A673 (cell line): ENCODE measurements at regions not wholly inside any gene's neighbourhood (a gene's known extent, or its start where the extent isn't known, plus 50 kb on each side); places are given as distances from the start of the nearest gene placed in this dataset.

Experiments used
- BruUV-seq: library from RNA; stranded (reverse); fragments of 400-500 nt; replicated peaks from 2 replicates; lab custom pipeline; 2021; lab: Mats Ljungman, UMichigan
- CTCF ChIA-PET: fragments of 300-600 bp; sonication (Branson Sonifier 250); formaldehyde crosslinking; loops from one replicate; lab custom pipeline; 2022; ENCODE audit warnings: antibody characterized with exemption; lab: Charles Lee
- POLR2A ChIA-PET: fragments of 300-600 bp; sonication (Branson Sonifier 250); formaldehyde crosslinking; loops from one replicate; lab custom pipeline; 2022; ENCODE audit warnings: antibody characterized with exemption; ENCODE audit not compliant: low non-redundant PET; lab: Charles Lee
- DNase-seq: peaks from one replicate; pipeline ENCODE4 v3.0.0-alpha.2; 2015; ENCODE audit warnings: low spot score
- H3K27ac ChIP-seq: fragments of 200-600 bp; sonication (generic); 2 replicates; pipeline ENCODE4 v1.5.1; 2016; ENCODE audit warnings: mixed run types, low read depth, mild to moderate bottlenecking, mixed read lengths, antibody characterized with exemption, low read length; ENCODE audit not compliant: poor library complexity, severe bottlenecking
- H3K27me3 ChIP-seq: fragments of 200-600 bp; sonication (generic); replicated peaks from 2 replicates; pipeline ENCODE4 v1.6.1; 2017; ENCODE audit warnings: mixed run types, low read depth, mild to moderate bottlenecking, mixed read lengths, antibody characterized with exemption, low read length; ENCODE audit not compliant: insufficient read depth, poor library complexity
- H3K36me3 ChIP-seq: fragments of 200-600 bp; sonication (generic); 2 replicates; pipeline ENCODE4 v1.6.1; 2016; ENCODE audit warnings: mixed run types, mild to moderate bottlenecking, mixed read lengths, antibody characterized with exemption, low read length; ENCODE audit not compliant: insufficient read depth, poor library complexity, severe bottlenecking
- H3K4me1 ChIP-seq: fragments of 200-600 bp; sonication (generic); 2 replicates; pipeline ENCODE4 v1.6.1; 2017; ENCODE audit warnings: mixed run types, mild to moderate bottlenecking, mixed read lengths, antibody characterized with exemption, low read length; ENCODE audit not compliant: insufficient read depth, poor library complexity, severe bottlenecking
- H3K4me3 ChIP-seq: fragments of 200-600 bp; sonication (generic); 2 replicates; pipeline ENCODE4 v1.5.1; 2016; ENCODE audit warnings: low read depth, mixed run types, mild to moderate bottlenecking, mixed read lengths, low read length; ENCODE audit not compliant: poor library complexity, severe bottlenecking
- H3K9me3 ChIP-seq: fragments of 200-600 bp; sonication (generic); 2 replicates; pipeline ENCODE4 v1.6.1; 2016; ENCODE audit warnings: mixed run types, low read depth, mild to moderate bottlenecking, mixed read lengths, antibody characterized with exemption, low read length; ENCODE audit not compliant: poor library complexity, severe bottlenecking
- EZH2 ChIP-seq: fragments of 200-600 bp; sonication (generic); IDR thresholded peaks from 2 replicates; pipeline ENCODE4 v1.6.1; 2017; ENCODE audit warnings: borderline replicate concordance, low read depth, mild to moderate bottlenecking, mixed read lengths, antibody characterized with exemption, low read length; ENCODE audit not compliant: poor library complexity, severe bottlenecking
- intact Hi-C: fragments of 100-400 bp; cut with micrococcal nuclease; formaldehyde crosslinking; loops from one replicate; pipeline ENCODE4 v1.10.0; 2022; ENCODE audit not compliant: unreplicated experiment
- TF ChIP-seq, protein P1 (sequence below): fragments of 300-800, 200-600 bp; sonication (generic); conservative IDR thresholded peaks from 2 replicates; pipeline ENCODE4 v1.5.1; 2017; ENCODE audit warnings: low read depth, mild to moderate bottlenecking, antibody characterized with exemption, low read length, moderate library complexity, mixed read lengths

DNA sequence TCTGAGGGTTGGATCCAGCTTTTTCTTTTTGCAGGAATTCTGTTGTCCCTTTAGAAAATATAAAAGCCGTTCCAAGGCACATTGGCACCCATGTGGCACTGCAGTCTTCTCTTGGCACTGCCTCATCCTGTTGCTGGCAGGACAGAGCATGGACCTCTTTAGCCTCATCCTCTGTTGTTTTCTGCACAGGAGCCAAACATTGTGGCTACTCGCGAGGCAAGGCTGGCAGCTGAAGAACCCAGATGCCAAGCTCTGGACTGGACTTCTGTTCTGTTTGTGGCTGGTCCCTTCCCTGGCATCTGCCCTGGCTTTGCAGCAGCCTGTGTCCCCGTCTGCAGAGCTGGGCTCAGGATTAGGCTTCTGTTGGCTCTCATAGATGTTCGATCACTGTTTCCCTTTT is 224.7 kb upstream of the TBC1D5 start:
- no peak for DNase-seq
- Histone ChIP-seq H3K27me3 (peaks cover 11% of the 10 kb centered on the region), H3K9me3 (no peaks in the 10 kb centered on the region), H3K27ac (no peak overlapping the region), H3K4me1 (no peaks in the 10 kb centered on the region), H3K36me3 (no peaks in the 10 kb centered on the region), H3K4me3 (no peak overlapping the region)
- ChIA-PET POLR2A (no interaction called here), CTCF (no interaction called here)
- TF ChIP-seq, protein P1, sequence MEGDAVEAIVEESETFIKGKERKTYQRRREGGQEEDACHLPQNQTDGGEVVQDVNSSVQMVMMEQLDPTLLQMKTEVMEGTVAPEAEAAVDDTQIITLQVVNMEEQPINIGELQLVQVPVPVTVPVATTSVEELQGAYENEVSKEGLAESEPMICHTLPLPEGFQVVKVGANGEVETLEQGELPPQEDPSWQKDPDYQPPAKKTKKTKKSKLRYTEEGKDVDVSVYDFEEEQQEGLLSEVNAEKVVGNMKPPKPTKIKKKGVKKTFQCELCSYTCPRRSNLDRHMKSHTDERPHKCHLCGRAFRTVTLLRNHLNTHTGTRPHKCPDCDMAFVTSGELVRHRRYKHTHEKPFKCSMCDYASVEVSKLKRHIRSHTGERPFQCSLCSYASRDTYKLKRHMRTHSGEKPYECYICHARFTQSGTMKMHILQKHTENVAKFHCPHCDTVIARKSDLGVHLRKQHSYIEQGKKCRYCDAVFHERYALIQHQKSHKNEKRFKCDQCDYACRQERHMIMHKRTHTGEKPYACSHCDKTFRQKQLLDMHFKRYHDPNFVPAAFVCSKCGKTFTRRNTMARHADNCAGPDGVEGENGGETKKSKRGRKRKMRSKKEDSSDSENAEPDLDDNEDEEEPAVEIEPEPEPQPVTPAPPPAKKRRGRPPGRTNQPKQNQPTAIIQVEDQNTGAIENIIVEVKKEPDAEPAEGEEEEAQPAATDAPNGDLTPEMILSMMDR: no peak
- no peak for TF ChIP-seq EZH2
- no TSS peak for BruUV-seq
- intact Hi-C loops: no loop called here

- peaks cover 11% of the 10 kb centered on the region for H3K27me3 ChIP-seq
- no peak overlapping the region for H3K4me3 ChIP-seq
- no peak for TF ChIP-seq EZH2
- TF ChIP-seq, protein P1: no peak
- ChIA-PET POLR2A (no interaction called here), CTCF (no interaction called here)
- intact Hi-C loops: no loop called here
- no peak overlapping the region for H3K27ac ChIP-seq
- H3K36me3 ChIP-seq: no peaks in the 10 kb centered on the region
- no peaks in the 10 kb centered on the region for H3K4me1 ChIP-seq
- DNase-seq: no peak
- H3K9me3 ChIP-seq: no peaks in the 10 kb centered on the region
- BruUV-seq: no TSS peak
Measured at GRCh38 chr3:17965331-17965730, 222.9 kb upstream of the TBC1D5 start.

- BruUV-seq: no TSS peak
- no peaks in the 10 kb centered on the region for H3K36me3 ChIP-seq
- H3K9me3 ChIP-seq: no peaks in the 10 kb centered on the region
- intact Hi-C loops: no loop called here
- TF ChIP-seq, protein P1: no peak
- TF ChIP-seq EZH2: no peak
- ChIA-PET CTCF (no interaction called here), POLR2A (no interaction called here)
- no peaks in the 10 kb centered on the region for H3K4me1 ChIP-seq
- peaks cover 11% of the 10 kb centered on the region for H3K27me3 ChIP-seq
- DNase-seq: no peak
- no peak overlapping the region for H3K27ac ChIP-seq
- no peak overlapping the region for H3K4me3 ChIP-seq
Measured at GRCh38 chr3:17964108-17964507, 221.7 kb upstream of the TBC1D5 start.
